Bone marrow (tissue), 2 donors: ENCODE measurements at regions not wholly inside any gene's neighbourhood (a gene's known extent, or its start where the extent isn't known, plus 50 kb on each side); places are given as distances from the start of the nearest gene placed in this dataset.

ENCODE experiments used
- DNase-seq, 2 donors: peaks; one replicate each; lab custom pipeline; 2025; lab: John Stamatoyannopoulos, UW

GRCh38 chr2:234676783-234677450 lies 180.0 kb upstream of the ARL4C start:
- DNase-seq: no peak

- no peak for DNase-seq
These were observed 179.4 kb upstream of the ARL4C start for GRCh38 chr2:234676109-234676782.

GRCh38 chr2:234674781-234675201 lies 177.9 kb upstream of the ARL4C start:
- no peak for DNase-seq

- DNase-seq: no peak
These were observed 177.3 kb upstream of the ARL4C start for GRCh38 chr2:234673961-234674759.

- DNase-seq: no peak
These were observed 176.6 kb upstream of the ARL4C start for GRCh38 chr2:234673501-234673900.

GRCh38 chr2:234672498-234673150 lies 175.7 kb upstream of the ARL4C start:
- DNase-seq: no peak

- no peak for DNase-seq
These were observed 174.8 kb upstream of the ARL4C start for GRCh38 chr2:234671716-234672115.

- DNase-seq: no peak
These were observed 174.3 kb upstream of the ARL4C start for GRCh38 chr2:234671231-234671630.

GRCh38 chr2:234670806-234671205 lies 173.9 kb upstream of the ARL4C start:
- no peak for DNase-seq

- no peak for DNase-seq
These were observed 173.2 kb upstream of the ARL4C start for GRCh38 chr2:234670052-234670451.

- DNase-seq: no peak
These were observed 172.7 kb upstream of the ARL4C start for GRCh38 chr2:234669621-234670020.

GRCh38 chr2:234669001-234669400 lies 172.1 kb upstream of the ARL4C start:
- DNase-seq: no peak

GRCh38 chr2:234666911-234667310 lies 170.0 kb upstream of the ARL4C start:
- no peak for DNase-seq

GRCh38 chr2:234665304-234665703 lies 168.4 kb upstream of the ARL4C start:
- no peak for DNase-seq

GRCh38 chr2:234661849-234662248 lies 165.0 kb upstream of the ARL4C start:
- no peak for DNase-seq

- no peak for DNase-seq
These were observed 164.3 kb upstream of the ARL4C start for GRCh38 chr2:234661175-234661574.

- no peak for DNase-seq
These were observed 158.8 kb upstream of the ARL4C start for GRCh38 chr2:234655706-234656105.

- DNase-seq: no peak
These were observed 154.0 kb upstream of the ARL4C start for GRCh38 chr2:234650911-234651310.

- no peak for DNase-seq
These were observed 153.1 kb upstream of the ARL4C start for GRCh38 chr2:234649951-234650350.

- no peak for DNase-seq
These were observed 146.5 kb upstream of the ARL4C start for GRCh38 chr2:234643407-234643806.

GRCh38 chr2:234641086-234641485 lies 144.2 kb upstream of the ARL4C start:
- no peak for DNase-seq

- no peak for DNase-seq
These were observed 143.8 kb upstream of the ARL4C start for GRCh38 chr2:234640657-234641056.
